ENCODE measurements at regions not wholly inside any gene's neighbourhood (a gene's known extent, or its start where the extent isn't known, plus 50 kb on each side); places are given as distances from the start of the nearest gene placed in this dataset.

DNA sequence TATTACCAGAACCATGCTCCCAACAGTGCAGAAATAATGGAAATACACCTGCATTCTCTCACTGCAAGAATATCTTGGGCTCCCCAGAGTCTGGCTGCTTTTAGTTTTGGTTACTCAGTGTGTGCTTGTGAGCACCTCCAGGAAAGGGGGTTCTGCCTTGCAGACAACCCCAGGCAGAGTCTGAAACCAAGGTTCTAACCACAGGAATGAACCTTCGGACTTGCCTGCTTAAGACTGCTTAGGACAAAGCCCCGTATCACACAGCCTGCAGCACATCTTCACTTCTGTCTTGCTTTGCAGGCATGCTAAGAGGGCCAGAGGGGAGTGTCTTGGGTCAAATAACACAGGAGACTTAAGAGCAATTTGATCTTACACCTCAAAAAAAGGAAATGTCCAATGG lies 94.8 kb upstream of the SPATA31C2 start:
- H3K79me2 ChIP-seq (ENCODE audit: insufficient read depth, low read length) = no peaks in the 10 kb centered on the region
- no peaks in the 10 kb centered on the region for H3K36me3 ChIP-seq (ENCODE audit: insufficient read depth, low read length)

DNA sequence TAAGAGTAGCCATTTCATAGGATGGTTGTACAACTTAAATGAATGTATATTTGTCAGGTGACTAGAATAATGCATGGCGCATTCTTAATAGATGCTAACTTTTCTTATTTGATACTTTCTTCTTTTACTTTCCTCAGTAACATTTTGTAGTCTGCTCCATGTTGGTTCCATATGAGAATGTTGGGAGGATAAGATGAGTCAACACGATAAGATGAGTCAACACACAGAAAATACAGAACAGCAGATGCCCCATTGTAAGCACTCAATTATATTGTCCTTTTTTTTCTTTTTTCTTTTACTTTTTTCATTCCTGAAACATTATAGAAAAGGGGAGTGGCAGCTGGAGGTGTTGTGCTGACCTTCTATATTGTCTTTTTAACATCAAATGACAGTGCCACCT lies 92.3 kb upstream of the SPATA31C2 start:
- Histone ChIP-seq H3K9me3 (ENCODE audit: insufficient read depth, low read depth, low read length) (no peaks in the 10 kb centered on the region), H3K79me2 (ENCODE audit: insufficient read depth, low read length) (no peaks in the 10 kb centered on the region), H3K9ac (ENCODE audit: low read depth, low read length, poor library complexity, severe bottlenecking) (no peak overlapping the region), H3K4me2 (ENCODE audit: low read depth, low read length, poor library complexity, severe bottlenecking) (no peak overlapping the region), H2AFZ (ENCODE audit: low read length) (no peak overlapping the region), H3K36me3 (ENCODE audit: insufficient read depth, low read length) (no peaks in the 10 kb centered on the region), H3F3A (ENCODE audit: low read depth) (no peaks in the 10 kb centered on the region), H3K9me2 (replicated peaks; ENCODE audit: low read depth, low read length) (no peaks in the 10 kb centered on the region), H3K4me3 (ENCODE audit: low read length, poor library complexity, severe bottlenecking) (no peak overlapping the region), H3K27me3 (ENCODE audit: insufficient read depth, low read length, poor library complexity, severe bottlenecking) (no peaks in the 10 kb centered on the region), H3K4me1 (ENCODE audit: insufficient read depth, low read length, poor library complexity, severe bottlenecking) (no peaks in the 10 kb centered on the region), H4K20me1 (ENCODE audit: insufficient read depth, low read length, poor library complexity, severe bottlenecking) (no peaks in the 10 kb centered on the region)
- no peak for TF ChIP-seq CTCF (conservative IDR thresholded peaks at IDR 0.05; ENCODE audit: low read length)
- no peak for TF ChIP-seq EZH2phosphoT487 (IDR thresholded peaks at IDR 0.05; ENCODE audit: borderline replicate concordance)

More for the DNA sequence above, 94.8 kb upstream of the SPATA31C2 start:
- Histone ChIP-seq H4K20me1 (ENCODE audit: insufficient read depth, low read length, poor library complexity, severe bottlenecking) (no peaks in the 10 kb centered on the region), H3K9me2 (replicated peaks; ENCODE audit: low read depth, low read length) (no peaks in the 10 kb centered on the region), H3K27me3 (ENCODE audit: insufficient read depth, low read length, poor library complexity, severe bottlenecking) (no peaks in the 10 kb centered on the region), H2AFZ (ENCODE audit: low read length) (no peak overlapping the region), H3K4me1 (ENCODE audit: insufficient read depth, low read length, poor library complexity, severe bottlenecking) (no peaks in the 10 kb centered on the region), H3K9ac (ENCODE audit: low read depth, low read length, poor library complexity, severe bottlenecking) (no peak overlapping the region), H3K4me2 (ENCODE audit: low read depth, low read length, poor library complexity, severe bottlenecking) (no peak overlapping the region), H3K4me3 (ENCODE audit: low read length, poor library complexity, severe bottlenecking) (no peak overlapping the region), H3K9me3 (ENCODE audit: insufficient read depth, low read depth, low read length) (no peaks in the 10 kb centered on the region), H3F3A (ENCODE audit: low read depth) (no peaks in the 10 kb centered on the region)
- TF ChIP-seq EZH2phosphoT487 (IDR thresholded peaks at IDR 0.05; ENCODE audit: borderline replicate concordance) = no peak
- no peak for TF ChIP-seq CTCF (conservative IDR thresholded peaks at IDR 0.05; ENCODE audit: low read length)

- Histone ChIP-seq H3F3A (ENCODE audit: low read depth) (no peaks in the 10 kb centered on the region), H3K79me2 (ENCODE audit: insufficient read depth, low read length) (no peaks in the 10 kb centered on the region), H2AFZ (ENCODE audit: low read length) (no peak overlapping the region), H3K4me2 (ENCODE audit: low read depth, low read length, poor library complexity, severe bottlenecking) (no peak overlapping the region), H3K4me3 (ENCODE audit: low read length, poor library complexity, severe bottlenecking) (no peak overlapping the region), H4K20me1 (ENCODE audit: insufficient read depth, low read length, poor library complexity, severe bottlenecking) (no peaks in the 10 kb centered on the region), H3K4me1 (ENCODE audit: insufficient read depth, low read length, poor library complexity, severe bottlenecking) (no peaks in the 10 kb centered on the region), H3K9me3 (ENCODE audit: insufficient read depth, low read depth, low read length) (no peaks in the 10 kb centered on the region), H3K9ac (ENCODE audit: low read depth, low read length, poor library complexity, severe bottlenecking) (no peak overlapping the region), H3K9me2 (replicated peaks; ENCODE audit: low read depth, low read length) (no peaks in the 10 kb centered on the region), H3K27me3 (ENCODE audit: insufficient read depth, low read length, poor library complexity, severe bottlenecking) (no peaks in the 10 kb centered on the region), H3K36me3 (ENCODE audit: insufficient read depth, low read length) (no peaks in the 10 kb centered on the region)
- TF ChIP-seq CTCF (conservative IDR thresholded peaks at IDR 0.05; ENCODE audit: low read length) = no peak
- no peak for TF ChIP-seq EZH2phosphoT487 (IDR thresholded peaks at IDR 0.05; ENCODE audit: borderline replicate concordance)
These were observed 91.2 kb upstream of the SPATA31C2 start for GRCh38 chr9:88229434-88229833.

All from Loucy (cell line).